DND-41 (cell line): ENCODE measurements at regions not wholly inside any gene's neighbourhood (a gene's known extent, or its start where the extent isn't known, plus 50 kb on each side); places are given as distances from the start of the nearest gene placed in this dataset.

ENCODE experiments used
- ATAC-seq: fragments of 200-7000 bp; cut with Tn5 transposase; 3 replicates; pipeline ENCODE4 v1.9.1; 2021; ENCODE audit warnings: low read depth; ENCODE audit not compliant: insufficient read depth
- DNase-seq: peaks from one replicate; pipeline ENCODE4 v3.0.0-alpha.2; 2020
- H2AFZ ChIP-seq: 2 replicates; pipeline ENCODE4 v1.6.0; 2012; ENCODE audit warnings: low read depth, low read length
- H3K27ac ChIP-seq: 2 replicates; pipeline ENCODE4 v1.5.1; 2012; ENCODE audit warnings: low read length, inconsistent platforms
- H3K27me3 ChIP-seq: fragments of 200-600 bp; sonication (generic); 2 replicates; pipeline ENCODE4 v1.6.0; 2012; ENCODE audit warnings: low read length, mild to moderate bottlenecking, inconsistent platforms; ENCODE audit not compliant: insufficient read depth, poor library complexity
- H3K36me3 ChIP-seq: 2 replicates; pipeline ENCODE4 v1.5.1; 2012; ENCODE audit warnings: low read length, inconsistent platforms; ENCODE audit not compliant: insufficient read depth
- H3K4me1 ChIP-seq: 2 replicates; pipeline ENCODE4 v1.5.1; 2012; ENCODE audit warnings: mild to moderate bottlenecking, low read length; ENCODE audit not compliant: insufficient read depth
- H3K4me2 ChIP-seq: 2 replicates; pipeline ENCODE4 v1.6.0; 2012; ENCODE audit warnings: mild to moderate bottlenecking, moderate library complexity, low read length, inconsistent platforms; ENCODE audit not compliant: insufficient read depth
- H3K4me3 ChIP-seq, 2 experiments: fragments of 200-600 bp in 1 of 2; shearing (Covaris generic) in 1 of 2; 2 replicates each; pipeline ENCODE4 v1.5.1; 2012 to 2016; ENCODE audit warnings: inconsistent platforms in 2 of 2, low read length in 2 of 2, mild to moderate bottlenecking in 2 of 2, low read depth in 1 of 2, moderate library complexity in 1 of 2
- H3K79me2 ChIP-seq: 2 replicates; pipeline ENCODE4 v1.6.0; 2012; ENCODE audit warnings: low read length, inconsistent platforms; ENCODE audit not compliant: insufficient read depth
- H3K9ac ChIP-seq: 2 replicates; pipeline ENCODE4 v1.6.0; 2012; ENCODE audit warnings: low read depth, mild to moderate bottlenecking, inconsistent platforms, low read length, moderate library complexity
- H3K9me3 ChIP-seq: 2 replicates; pipeline ENCODE4 v1.5.1; 2012; ENCODE audit warnings: low read length, moderate library complexity, mild to moderate bottlenecking, inconsistent platforms; ENCODE audit not compliant: insufficient read depth, severe bottlenecking
- H4K20me1 ChIP-seq: 2 replicates; pipeline ENCODE4 v1.6.0; 2012; ENCODE audit warnings: low read length; ENCODE audit not compliant: insufficient read depth
- CTCF ChIP-seq: IDR thresholded peaks from 2 replicates; pipeline ENCODE4 v1.5.1; 2012; ENCODE audit warnings: borderline replicate concordance, low read length, moderate library complexity, mild to moderate bottlenecking; ENCODE audit not compliant: poor library complexity, severe bottlenecking; ENCODE audit errors: extremely low read depth
- EZH2 ChIP-seq: IDR thresholded peaks from 3 replicates; pipeline ENCODE4 v1.6.1; 2012; ENCODE audit warnings: borderline replicate concordance, low read depth, mild to moderate bottlenecking, moderate library complexity, low read length, inconsistent platforms; ENCODE audit not compliant: severe bottlenecking

- Histone ChIP-seq H2AFZ (no peak overlapping the region), H4K20me1 (no peaks in the 10 kb centered on the region), H3K4me3 (no peak overlapping the region), H3K9me3 (no peaks in the 10 kb centered on the region), H3K27ac (no peak overlapping the region), H3K79me2 (no peaks in the 10 kb centered on the region), H3K4me1 (no peaks in the 10 kb centered on the region), H3K27me3 (no peaks in the 10 kb centered on the region), H3K4me2 (no peak overlapping the region), H3K36me3 (no peaks in the 10 kb centered on the region), H3K9ac (no peak overlapping the region)
- TF ChIP-seq CTCF (no peak), EZH2 (no peak)
- ATAC-seq (no peak), DNase-seq (no peak)
These were observed 266.2 kb downstream of the KCTD12 start for GRCh38 chr13:76620036-76620435.

GRCh38 chr13:76619631-76620030 is 266.6 kb downstream of the KCTD12 start:
- ATAC-seq (no peak), DNase-seq (no peak)
- no peak overlapping the region for H3K4me3 ChIP-seq
- no peak overlapping the region for H3K9ac ChIP-seq
- H2AFZ ChIP-seq: no peak overlapping the region
- TF ChIP-seq EZH2 (no peak), CTCF (no peak)
- no peak overlapping the region for H3K27ac ChIP-seq
- no peaks in the 10 kb centered on the region for H3K79me2 ChIP-seq
- H3K9me3 ChIP-seq: no peaks in the 10 kb centered on the region
- no peaks in the 10 kb centered on the region for H3K4me1 ChIP-seq
- no peaks in the 10 kb centered on the region for H3K27me3 ChIP-seq
- H4K20me1 ChIP-seq: no peaks in the 10 kb centered on the region
- no peak overlapping the region for H3K4me2 ChIP-seq
- no peaks in the 10 kb centered on the region for H3K36me3 ChIP-seq

GRCh38 chr13:76610819-76611415 is 275.3 kb downstream of the KCTD12 start:
- TF ChIP-seq CTCF (no peak), EZH2 (no peak)
- Histone ChIP-seq H3K9ac (no peak overlapping the region), H2AFZ (no peak overlapping the region), H3K27ac (no peak overlapping the region), H3K36me3 (no peaks in the 10 kb centered on the region), H3K4me3 (no peak overlapping the region), H3K27me3 (no peaks in the 10 kb centered on the region), H3K9me3 (no peaks in the 10 kb centered on the region), H3K4me2 (no peak overlapping the region), H3K79me2 (no peaks in the 10 kb centered on the region), H4K20me1 (no peaks in the 10 kb centered on the region), H3K4me1 (no peaks in the 10 kb centered on the region)
- ATAC-seq: no peak
- no peak for DNase-seq

- Histone ChIP-seq H3K27me3 (no peaks in the 10 kb centered on the region), H3K27ac (no peak overlapping the region), H2AFZ (no peak overlapping the region), H3K36me3 (no peaks in the 10 kb centered on the region), H4K20me1 (no peaks in the 10 kb centered on the region), H3K4me3 (no peak overlapping the region), H3K9me3 (no peaks in the 10 kb centered on the region), H3K4me2 (no peak overlapping the region), H3K9ac (no peak overlapping the region), H3K4me1 (no peaks in the 10 kb centered on the region), H3K79me2 (no peaks in the 10 kb centered on the region)
- no peak for DNase-seq
- no peak for ATAC-seq
- TF ChIP-seq EZH2 (no peak), CTCF (no peak)
These were observed 276.6 kb downstream of the KCTD12 start for GRCh38 chr13:76609643-76610042.
